Right lung (tissue), 2 donors: ENCODE measurements at regions not wholly inside any gene's neighbourhood (a gene's known extent, or its start where the extent isn't known, plus 50 kb on each side); places are given as distances from the start of the nearest gene placed in this dataset.
A peak's percentile ranks its signal among the peaks of the same experiment; 100 is the strongest.
"Not testable (repeated sequence)": the region's sequence is repeated elsewhere in the genome, so short reads cannot be mapped to it uniquely, and the experiment has no call there.

Experiments
- DNase-seq, 2 donors: peaks; one replicate each; pipeline ENCODE4 v3.0.0-alpha.2; 2013

DNA sequence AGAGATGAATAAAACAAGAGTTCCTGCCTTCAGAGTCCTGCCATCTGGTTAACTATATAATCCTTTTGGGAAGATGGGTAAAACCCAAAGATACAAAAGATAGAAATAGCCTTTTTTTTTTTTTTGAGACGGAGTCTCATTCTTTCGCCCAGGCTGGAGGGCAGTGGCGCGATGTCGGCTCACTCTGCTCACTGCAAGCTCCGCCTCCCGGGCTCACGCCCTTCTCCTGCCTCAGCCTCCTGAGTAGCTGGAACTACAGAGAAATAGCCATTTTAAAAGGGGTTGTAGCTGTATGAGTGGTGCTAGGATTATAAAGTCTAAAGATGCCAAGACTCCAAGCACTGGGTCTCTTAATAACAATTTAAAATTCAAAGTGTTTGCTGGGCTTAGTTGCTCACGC lies 97.2 kb downstream of the KDR start:
- DNase-seq, result no peak

DNA sequence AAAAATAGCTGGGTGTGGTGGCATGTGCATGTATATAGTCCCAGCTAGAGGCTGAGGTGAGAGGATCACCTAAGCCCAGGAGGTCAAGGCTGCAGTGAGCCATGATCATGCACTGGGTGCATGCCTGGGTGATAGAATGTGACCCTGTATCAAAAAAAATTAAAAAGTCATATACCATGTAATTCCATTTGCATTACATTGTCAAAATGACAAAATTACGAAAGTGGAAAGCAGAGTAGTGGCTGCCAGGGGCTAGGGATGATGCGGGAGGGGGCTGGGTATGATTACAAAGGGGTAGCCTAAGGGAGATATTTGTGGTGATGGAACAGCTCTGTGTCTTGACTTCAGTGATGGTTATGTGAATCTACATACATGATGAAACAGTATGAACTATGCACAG lies 97.8 kb downstream of the KDR start:
- no peak for DNase-seq

DNA sequence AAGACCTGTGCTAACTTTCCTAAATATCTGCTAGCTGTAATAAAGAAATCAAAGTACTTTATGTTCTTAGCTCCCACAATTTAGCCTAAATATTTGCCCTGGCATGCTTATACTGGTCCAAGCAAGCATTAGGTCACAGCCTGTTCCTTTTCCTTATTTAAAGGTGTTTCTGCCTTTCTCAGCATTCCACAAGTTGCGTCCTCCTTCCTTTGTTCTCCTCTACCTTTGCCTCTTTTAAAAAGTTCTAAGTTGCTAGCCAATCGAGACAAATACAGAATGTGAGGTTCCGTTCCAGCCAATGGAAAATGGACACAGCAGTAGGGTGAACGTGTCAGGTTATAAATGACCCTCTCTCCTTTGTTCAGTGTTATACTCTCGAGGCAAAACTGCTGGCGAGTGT lies 99.9 kb downstream of the KDR start:
- not testable (repeated sequence) for DNase-seq

DNA sequence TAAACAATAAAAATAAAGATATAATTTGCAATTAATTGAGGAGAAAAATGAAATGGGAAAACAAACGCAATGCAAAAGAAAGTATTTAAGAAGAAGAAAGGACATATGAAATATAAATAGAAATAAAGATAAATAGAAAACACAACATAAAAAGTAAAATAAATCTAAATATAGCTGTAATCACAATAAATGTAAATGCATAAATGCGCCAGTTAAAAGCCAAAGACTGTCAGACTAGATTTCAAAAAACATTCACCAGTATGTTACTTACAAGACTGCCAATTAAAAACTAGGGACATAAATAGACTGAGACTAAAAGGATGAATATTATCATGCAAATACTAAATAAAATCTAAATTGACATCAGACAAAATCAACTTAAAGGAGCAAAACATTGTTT lies 102.4 kb downstream of the KDR start:
- no peak for DNase-seq

DNA sequence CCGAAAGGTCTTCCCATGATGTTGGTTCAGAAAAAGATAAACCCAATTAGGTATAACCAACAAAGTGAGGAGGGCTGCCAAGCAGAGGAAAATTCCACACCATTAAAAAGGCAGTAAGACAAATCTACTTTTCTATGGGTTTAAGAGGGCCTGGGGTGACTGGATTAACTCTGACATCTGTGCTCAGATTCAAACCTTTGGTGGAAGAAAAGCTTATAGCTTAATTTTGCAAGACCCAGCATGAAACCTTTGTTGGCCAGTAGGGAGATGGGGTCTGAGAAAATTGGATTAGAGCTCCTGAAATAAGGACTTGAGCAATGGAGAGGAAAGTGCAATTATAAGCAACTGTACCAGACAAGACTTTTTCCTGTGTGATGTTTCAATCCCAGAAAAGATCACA lies 104.2 kb downstream of the KDR start:
- no peak for DNase-seq

DNA sequence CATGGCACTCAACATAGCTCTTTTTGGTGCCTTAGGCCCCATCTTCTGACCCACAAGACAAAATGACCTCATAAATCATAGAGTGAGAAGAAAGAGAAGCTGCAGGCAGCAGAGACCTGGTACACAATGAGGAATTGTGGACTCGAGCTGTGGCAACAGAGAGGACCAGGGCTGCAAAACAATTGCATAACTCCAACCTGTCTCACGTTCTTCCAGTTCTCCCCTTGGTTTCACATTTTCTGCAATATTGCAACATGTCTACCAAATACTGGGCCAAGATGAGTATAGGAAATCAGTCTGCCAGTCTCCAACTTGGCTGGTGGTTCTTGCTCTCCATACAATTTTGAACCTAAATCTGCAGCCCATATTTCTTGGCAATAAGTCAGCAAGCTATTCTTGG lies 105.3 kb downstream of the KDR start:
- DNase-seq, result no peak

DNA sequence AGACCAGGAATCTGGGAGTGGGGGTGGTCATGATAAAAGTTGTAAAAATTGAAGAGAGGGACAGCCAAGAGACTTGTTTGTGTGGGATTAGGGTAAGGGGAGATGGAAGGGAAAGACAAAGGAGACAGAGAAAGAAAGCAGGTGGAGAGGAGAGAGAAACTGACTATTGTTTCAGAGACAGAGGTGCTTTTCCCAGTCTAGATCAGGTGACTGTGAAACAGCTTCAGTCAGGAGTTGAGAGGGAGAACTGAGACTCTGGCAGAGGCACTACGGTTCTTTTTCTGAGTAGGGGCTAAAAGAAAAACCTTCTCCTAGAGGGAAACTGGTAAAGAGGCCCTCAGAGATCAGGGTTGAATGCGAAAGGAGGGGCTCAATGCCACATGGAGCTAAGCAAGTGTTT lies 106.4 kb downstream of the KDR start:
- no peak for DNase-seq

DNA sequence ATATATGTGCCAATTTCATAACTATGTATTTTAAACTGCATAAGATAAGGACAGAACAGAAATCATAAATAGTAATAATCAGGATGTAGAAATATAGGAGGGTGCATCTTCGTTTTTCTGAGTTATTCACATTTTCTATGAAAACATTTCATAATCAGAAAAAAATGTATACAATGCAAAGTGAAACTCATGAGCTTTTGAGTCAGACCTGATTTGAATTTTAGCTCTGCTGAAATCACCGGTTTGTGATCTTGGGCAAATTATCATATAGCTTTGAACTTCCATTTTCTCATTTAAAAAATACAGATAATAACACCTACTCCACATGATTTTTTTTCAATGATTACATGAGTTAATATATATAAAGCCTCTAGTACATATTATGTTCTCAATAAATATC lies 106.9 kb downstream of the KDR start:
- no peak for DNase-seq

DNA sequence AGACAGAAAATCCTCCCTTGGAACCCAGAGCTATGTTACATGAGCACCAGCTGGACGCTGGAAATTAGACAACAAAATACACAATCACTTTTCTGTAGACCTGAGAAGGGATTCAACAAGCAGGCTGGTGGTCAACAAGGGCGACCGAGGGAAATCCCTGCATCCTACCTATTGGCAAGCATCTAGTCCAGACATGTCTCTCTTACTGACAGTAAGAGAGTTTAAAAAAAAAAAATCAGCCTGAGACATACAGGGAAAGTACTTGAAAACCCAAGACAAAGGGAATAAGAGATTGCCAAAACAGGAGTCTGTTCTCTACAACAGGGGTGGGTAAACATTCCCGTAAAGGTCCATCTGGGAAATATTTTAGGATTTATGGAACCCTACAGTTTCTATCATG lies 108.0 kb downstream of the KDR start:
- DNase-seq, result no peak

DNA sequence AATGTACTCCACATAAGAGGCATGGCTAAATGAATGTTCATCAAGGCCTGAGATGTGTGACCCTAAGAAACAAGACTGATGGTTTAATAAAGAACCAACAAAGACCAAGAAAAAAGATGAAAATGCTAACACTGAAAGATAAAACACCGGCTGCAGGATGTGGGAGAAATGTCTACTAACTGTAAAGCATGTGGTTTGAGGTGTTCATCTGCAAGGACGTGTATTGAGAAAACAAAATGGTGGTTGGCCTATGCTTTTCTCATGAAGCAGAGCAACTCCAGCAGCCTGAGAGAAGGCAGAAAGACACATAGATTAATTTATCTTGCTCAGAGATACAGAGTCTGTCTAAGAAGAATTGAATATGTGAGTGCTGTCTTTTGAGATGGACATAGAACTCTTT lies 109.3 kb downstream of the KDR start:
- DNase-seq, result no peak

DNA sequence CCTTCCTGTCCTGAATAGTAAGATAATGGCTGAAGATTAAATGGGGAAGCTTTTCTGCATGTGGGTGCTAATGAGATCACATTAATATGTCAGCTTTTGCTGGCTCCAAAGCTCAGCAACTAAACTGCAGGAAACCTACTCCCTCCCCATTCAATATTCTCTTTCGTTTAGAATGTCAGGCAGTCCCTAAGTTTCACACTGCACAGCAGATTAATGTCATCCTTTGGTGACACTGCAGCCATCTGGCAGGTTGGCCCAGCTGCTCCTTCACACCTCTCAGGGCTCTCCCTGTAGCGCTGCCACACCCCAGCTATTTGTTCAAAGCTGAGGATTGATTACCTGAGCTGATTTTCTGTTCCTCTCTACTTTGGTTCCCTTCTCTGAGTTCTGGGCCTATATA lies 110.5 kb downstream of the KDR start:
- DNase-seq, result no peak

DNA sequence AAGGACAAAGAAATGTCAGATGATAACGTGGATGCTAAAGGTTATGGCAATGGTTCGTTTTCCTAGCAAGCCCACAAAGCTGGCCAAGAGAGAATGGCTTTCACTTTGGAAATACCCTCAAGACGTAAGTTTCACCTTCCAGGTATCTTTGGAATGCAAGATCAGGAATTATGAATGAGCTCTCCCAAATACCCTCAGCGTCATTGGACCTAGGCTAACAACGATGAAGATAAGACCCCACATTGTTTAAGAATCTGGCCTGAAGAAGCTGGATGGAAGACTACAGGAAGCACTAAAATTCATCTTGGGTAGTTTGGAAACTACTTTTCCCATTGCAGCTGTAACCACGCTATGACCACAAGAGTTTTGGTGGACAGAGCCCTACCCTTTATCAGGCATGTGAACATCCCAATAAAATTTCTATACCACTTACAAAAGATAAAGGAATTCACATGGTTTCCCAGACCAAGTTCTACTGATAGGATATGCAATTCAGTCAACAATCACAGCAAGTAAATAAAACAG lies 111.9 kb downstream of the KDR start:
- no peak for DNase-seq

DNA sequence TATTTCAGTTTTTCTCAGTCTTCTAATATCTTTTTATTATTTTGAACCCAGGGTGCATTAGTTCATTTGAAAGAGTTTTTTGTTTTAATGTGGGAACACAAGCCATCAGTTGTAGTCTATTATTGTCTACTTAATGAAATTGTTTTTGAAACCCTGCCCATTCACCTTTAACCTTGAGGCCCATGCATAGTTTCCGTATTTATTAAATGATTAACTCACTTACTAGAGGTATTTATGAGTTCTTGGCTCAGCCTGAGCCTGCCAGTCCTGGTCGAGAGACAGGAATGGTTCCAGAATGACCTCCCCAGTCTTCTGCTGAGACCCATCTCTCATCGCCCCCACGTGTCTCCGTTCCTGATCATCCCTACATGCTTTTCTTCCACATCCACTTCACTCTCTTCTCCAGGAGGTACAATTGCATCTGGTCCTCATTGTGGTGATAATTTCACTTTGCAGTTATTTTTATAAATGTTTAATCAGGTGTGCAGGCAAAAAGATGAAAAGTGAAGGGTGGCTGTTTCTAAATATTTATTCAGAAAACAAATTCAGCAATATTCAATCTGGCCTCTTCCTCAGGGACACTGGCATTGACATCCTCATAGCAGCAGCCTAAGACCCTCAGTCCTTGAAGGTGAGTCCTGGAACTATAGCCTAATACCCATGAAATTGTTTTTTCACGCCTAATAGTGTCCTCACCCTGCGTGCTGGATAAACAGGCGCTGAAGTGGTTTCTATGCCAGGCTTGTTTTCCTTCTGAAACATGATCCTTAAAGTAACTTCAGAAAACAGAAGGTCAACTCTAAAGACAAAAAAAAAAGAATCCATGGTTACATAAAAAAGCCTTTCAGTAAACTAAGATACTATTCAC lies 112.8 kb downstream of the KDR start:
- DNase-seq, result no peak

DNA sequence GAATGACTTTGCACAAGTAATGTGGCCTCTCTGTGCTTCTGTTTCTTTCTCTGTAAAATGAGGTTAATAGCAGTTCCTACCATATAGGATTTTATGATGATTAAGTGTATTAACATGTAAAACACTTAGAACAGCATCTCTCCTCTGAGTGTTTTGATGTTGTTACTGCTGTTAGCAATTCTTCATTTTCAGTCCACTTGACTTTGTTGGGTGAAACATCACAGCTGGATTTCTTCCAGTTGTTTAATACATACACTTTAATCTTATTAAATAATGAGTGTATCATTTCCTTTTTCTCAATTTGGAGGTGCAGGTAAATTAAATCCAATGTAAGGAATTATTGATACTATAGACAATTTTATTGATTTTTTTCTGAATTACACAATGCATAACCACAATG lies 113.6 kb downstream of the KDR start:
- no peak for DNase-seq

DNA sequence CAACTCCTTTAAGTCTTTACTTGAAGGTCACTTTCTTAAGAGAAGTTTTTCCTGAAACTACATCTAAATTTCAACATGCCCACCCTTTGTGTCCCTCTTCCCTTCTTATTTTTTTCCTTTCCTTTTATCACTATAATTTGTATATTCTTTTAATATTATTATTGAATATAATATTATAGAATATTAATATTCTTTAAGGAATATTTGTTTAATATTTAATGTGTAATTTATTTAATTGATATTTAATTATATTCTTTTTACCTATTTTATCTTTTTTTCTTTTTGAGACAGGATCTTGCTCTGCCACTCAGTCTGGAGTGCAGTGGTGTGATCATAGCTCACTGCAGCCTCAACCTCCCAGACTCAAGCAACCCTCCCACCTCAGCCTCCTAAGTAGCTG lies 114.8 kb downstream of the KDR start:
- DNase-seq, result no peak

DNA sequence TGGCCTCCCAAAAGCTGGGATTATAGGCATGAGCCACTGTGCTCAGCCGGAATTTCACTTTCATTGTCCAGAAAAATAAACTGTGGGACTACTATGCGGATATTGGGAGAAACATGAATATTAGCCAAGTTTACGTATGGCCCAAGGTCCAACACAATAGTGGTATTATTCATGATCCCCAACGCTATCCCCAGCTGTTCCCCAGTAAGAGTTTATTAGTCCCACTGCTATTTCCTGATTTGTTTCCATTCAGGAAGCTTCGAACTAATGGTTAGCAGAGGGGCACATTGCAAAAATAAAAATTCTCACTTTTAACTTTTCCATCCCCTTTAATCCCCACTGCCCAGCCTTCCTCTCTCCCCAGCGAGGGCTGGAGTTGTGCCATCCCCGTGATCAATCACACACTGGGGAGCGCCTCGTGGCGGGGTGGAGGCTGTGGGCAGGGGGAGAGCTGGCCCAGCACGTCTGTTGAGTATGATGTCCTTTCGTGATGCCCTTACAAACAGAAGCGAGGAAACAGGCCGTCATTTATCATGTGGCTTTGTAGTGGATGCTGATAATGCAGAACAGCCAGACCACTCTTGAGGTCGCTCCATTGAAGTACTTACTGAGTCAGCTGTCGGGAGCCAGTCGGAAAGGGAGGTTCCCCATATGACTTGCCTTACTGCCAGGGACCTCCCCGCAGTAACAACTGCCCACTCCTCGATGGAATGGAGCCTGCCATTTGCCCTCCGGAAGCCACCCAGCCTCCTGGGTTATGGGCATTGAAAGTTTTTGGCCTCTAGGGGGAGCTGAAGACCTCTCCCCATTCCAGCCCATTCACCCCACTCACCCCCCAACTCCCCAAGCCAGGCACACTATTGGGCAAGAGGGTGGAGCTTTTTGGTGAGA lies 117.0 kb downstream of the KDR start:
- DNase-seq, result peak in 1 of 2 donors; percentile 33

DNA sequence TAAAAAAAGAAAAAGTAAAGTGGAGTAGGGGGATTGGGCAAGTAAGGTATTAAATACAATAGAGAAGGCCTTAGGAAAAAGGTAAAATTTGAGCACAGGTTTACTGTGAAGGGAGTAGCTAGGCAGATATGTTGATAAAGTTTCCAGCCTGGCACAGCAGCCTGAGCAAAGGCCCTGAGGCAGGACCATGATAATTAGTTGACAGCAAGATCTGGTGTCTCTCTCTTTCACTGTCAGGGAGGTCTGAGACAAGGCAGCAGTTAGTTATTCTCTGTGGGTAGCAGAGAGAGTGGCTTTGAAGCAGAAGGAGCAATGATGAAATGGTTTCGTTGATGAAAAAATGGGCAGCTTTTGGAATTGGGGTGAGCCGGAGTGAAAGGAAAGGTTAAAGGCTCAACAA lies 119.5 kb downstream of the KDR start:
- DNase-seq, result no peak

DNA sequence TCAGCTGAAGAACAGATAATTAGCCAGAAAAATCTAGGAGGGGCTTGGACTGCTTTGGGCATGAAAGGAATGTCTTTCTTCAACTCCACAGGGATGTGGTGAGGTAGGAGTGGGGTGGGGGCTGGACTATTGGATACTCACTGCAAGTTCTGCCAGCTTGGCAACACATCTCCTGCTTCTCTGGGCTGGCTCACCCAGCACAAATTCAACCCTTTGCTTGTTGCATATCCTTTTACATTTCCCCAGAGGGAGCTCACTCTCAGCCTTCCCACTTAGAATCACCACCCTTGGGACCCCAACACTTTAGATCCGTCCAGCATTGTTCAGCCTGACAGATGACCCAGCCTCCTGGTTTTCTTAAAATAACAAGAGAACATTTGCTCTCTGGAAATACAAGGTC lies 120.6 kb downstream of the KDR start:
- no peak for DNase-seq

DNA sequence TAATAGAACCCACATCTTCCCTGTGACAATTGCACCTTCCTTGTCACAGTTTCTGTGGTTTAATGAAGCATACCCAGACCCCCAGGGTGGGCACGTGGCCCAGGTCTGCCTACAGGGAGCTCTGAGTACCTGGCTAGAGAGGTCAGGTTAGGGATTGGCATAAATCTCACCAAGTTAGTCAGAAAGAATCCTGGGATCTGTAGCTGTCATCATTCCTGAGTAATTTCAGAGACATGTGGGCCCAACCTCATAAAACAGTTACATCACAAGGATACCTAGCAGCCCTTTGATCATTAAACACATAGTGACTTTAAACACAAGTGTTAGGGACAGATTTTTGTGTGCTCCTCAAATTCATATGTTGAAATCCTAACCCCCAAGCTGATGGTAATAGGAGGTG lies 123.0 kb downstream of the KDR start:
- DNase-seq, result no peak

DNA sequence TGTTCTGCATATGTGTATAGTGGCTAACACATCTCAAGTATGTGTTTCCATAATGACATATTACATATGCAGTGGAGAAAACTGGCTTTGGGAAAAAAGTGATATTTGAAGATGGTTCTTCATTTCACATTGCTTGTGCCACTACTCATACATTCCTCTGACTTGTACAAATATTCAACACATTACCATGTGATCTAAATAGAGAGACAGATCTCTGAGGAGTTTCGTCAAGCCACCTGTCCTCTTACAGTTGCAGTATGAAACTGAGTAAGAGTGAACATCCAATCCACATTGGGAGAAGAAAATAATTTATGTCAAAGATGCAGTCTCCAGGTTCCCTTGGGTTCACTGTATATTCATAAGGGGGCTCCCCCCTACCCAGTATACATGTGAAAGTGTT lies 123.9 kb downstream of the KDR start:
- no peak for DNase-seq

DNA sequence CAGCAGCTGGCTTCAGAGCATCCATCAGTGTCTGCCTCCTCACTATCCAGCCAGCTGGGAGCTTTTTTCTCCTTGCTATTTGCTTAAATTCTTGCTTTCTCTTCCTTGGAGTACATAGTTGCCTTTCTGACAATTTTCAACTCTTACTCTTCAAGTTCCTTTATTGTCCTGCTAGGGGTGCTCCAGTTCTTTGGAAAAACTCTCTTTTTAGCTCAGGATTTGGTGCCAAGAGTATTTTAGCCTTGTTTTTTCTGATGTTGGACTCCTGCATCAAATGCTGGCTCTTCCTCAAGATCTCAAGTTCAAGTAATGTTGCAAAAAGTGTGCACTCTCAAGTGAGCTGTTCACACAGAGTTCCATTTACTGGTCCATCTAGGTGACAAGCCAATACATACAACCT lies 126.4 kb downstream of the KDR start:
- DNase-seq, result peak in 1 of 2 donors; percentile 56

DNA sequence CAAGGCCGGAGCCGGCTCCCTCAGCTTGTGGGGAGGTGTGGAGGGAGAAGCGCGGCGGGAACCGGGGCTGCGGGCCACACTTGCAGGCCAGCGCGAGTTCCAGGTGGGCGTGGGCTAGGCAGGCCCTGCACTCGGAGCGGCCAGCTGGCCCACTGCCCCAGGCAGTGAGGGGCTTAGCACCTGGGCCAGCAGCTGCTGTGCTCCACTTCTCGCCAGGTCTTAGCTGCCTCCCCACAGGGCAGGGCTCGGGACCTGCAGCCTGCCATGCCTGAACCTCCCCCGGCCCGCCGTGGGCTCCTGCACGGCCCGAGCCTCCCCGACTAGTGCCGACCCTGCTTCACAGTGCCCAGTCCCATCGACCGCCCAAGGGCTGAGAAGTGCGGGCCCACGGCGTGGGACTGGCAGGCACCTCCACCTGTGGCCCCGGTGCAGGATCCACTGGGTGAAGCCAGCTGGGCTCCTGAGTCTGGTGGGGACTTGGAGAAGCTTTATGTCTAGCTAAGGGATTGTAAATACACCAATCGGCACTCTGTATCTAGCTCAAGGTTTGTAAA lies 131.8 kb downstream of the KDR start:
- not testable (repeated sequence) for DNase-seq

DNA sequence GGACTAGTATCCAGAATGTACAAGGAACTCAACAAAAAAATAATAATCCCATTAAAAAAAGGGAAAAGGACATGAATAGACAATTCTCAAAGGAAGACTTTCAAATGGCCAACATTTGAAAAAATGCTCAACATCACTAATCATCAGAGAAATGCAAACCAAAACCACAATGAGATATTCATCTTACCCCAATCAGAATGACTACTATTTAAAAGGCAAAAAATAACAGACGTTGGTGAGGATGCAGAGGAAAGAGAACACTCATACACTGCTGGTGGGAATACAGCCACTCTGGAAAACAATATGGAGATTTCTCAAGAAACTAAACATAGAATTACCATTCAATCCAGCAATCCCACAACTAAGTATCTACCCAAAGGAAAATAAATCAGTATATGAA lies 133.1 kb downstream of the KDR start:
- DNase-seq, result no peak
